ENCODE measurements at regions not wholly inside any gene's neighbourhood (a gene's known extent, or its start where the extent isn't known, plus 50 kb on each side); places are given as distances from the start of the nearest gene placed in this dataset.
"Not testable (repeated sequence)": the region's sequence is repeated elsewhere in the genome, so short reads cannot be mapped to it uniquely, and the experiment has no call there.

DNA sequence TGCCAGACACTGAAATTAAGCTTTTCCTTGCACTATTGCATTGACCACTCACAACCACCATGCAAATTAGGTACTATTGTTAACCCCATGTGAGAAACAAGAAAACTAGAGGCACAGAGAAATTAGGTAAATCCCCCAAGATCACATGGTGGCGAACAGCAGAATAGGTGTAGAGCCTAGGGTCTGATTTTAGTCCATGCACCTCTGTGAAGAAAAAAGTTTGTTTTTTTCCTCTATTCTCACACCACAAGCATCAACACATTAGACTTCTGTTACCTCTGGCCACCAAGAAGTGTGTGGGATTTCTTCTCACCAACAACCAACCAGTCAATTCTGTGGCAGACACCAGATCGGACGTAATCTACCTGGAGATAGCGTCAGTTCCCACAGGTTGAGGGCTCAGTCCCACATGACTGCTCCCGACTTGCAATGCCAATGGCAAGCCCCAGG is 391.9 kb downstream of the COG6 start:
- DNase-seq (ENCODE audit: low spot score), result no peak

DNA sequence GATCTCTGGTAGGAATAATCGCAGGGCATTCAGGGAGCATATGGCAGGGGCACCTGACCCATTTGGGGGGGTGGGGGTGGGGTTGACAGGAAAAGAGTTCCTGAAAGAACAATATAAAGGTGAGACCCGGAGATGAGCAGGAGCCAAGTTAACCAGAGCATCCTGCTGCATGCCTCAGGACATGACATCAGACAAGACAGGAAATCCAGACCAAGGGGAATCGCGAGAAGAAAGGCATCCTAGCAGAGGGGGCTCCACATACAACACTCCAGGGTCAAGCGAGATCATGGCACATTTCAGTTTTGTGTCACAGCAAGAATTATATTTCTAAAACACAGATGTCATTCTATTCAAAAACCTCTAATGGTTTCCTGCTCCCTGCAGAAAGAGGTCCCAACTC is 393.1 kb downstream of the COG6 start:
- no peak for DNase-seq (ENCODE audit: low spot score)

DNA sequence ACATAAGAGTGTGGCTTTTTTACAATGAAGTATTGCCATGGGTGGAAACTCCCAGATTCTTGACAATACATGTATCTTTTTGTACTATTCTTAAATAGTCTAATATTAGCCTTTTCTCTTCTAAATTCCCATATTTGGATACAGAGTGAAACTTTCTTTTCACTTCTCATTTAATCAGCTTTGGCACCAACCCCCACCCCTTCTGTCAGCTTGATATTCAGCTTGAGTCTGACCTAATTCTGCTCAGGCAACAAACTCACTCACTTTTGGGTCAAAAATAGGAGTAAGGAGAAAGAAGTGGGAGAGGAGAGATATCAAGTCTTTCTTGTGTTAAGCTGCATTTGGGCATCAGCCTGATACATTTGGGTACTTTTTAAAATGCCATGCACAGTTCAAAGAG is 397.5 kb downstream of the COG6 start:
- no peak for DNase-seq (ENCODE audit: low spot score)

DNA sequence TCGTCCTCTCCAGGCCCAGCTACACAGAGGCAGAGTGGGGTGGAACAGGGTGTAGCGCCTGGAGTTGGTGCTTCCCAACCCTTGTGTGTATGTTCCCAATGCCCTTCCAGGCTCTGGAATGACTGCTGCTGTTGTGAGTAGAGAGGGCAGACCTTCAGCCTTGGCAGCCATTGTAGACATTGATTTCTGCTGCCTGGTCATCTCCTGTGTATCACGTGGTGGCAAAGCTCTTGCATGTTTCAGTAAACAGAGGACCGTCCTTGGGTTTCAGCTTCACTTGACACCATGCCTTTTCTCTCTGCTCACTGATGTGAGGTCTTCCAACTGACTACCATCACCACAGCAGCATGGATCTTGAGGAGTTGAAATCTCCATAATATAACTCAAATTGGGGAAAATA is 397.9 kb downstream of the COG6 start:
- DNase-seq (ENCODE audit: low spot score), result no peak

DNA sequence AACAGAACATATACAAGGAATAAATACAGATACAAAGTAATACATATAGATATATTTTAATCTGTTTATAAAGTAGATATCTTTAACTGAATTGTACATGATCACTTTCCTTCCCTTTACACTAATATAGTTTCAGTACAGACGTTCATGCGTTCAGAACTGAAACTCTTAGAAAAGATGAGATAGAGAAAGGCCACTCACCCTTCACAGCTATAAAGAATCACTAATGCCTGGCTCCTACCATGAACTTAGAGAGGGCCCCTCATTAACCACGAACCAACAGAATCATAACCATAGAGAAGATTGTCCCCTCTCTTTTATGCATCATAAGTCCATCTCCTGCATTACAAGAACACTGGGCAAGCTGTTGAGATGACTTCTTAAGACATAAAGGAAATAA is 399.0 kb downstream of the COG6 start:
- not testable (repeated sequence) for DNase-seq (ENCODE audit: low spot score)

DNA sequence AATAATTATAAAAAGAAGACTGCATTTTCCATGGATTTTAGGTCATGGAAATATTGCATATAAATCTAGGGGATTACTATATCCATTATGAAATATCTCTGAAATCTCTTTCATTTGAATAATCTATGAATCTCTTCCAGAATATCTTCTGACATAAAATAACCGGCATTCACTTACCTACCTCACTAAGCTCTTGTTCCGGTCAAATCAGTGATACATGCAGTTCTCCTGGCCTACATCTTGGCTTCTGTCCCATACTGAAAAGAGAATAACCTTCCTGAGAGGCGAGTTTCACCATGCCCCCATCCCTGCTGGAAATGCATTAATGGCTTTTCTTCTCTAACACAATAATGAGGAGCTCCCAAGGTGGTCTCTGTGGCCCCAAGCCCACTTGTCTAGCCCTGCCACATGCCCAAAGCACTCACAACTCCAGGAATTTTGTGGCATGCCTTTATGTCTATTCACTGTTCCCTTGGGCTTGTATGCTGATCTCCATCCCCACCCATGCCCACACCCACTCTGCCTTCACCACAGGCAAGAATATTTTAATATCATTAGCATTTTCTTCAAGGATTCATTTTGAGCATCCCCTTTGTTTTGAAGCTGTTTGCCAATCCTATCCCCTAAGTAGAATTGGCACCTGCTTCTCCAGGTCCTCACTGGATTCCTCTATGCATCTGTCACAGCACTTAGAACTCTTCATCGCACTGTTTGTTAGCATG is 401.6 kb downstream of the COG6 start:
- no peak for DNase-seq (ENCODE audit: low spot score)

DNA sequence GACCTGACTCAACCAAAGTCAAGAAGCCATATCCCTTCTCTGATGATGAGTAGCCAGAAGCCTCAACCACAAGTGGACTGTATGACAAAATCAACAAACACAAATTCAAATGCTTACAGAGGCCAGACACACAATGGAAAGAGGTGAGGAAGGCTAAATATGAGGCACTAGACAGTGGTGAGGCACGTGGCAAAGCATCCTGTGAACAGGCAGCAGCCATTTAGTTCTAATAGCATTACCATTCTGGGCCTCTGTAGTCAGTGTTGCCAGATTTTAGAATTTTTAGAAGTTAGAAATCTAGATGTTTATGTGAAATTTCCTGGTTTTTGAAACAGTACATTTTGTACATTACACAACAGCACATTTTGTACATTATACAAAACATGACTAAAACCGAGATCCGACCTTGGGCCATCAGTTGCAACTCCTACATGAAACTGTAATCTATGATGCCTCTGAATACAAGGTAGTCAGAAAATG is 403.3 kb downstream of the COG6 start:
- DNase-seq (ENCODE audit: low spot score), result no peak

DNA sequence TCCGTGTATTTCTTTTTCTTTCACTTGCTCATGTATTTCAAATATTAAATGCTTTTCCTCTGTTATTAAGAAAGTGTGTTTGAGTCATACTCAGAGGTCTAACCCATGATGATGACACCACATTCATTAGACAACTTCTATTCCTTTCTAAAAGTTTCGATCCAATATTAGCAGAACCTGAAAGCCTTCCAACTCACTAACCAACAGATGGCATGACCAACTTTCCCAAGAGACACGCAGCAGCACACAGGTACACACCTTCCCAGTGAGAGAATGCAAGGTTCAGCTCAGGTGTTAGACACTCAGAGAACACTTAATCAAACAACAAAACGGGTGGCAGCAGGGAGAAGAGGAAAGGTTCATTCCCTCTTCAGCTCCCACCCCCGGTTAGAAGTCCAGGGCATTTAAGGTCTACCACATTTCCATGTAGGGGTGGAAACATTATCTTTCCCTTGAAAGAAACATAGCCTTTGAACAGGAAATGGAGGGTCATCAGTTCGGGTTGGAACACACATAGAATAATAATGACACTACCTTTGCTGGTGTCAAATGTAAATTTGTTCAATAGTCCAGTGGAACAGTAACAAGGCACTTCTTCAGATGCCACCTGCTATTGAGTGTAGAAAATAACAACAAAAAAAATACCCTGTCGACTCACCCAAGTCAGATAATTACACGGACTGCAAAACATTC is 404.2 kb downstream of the COG6 start:
- DNase-seq (ENCODE audit: low spot score), result no peak

DNA sequence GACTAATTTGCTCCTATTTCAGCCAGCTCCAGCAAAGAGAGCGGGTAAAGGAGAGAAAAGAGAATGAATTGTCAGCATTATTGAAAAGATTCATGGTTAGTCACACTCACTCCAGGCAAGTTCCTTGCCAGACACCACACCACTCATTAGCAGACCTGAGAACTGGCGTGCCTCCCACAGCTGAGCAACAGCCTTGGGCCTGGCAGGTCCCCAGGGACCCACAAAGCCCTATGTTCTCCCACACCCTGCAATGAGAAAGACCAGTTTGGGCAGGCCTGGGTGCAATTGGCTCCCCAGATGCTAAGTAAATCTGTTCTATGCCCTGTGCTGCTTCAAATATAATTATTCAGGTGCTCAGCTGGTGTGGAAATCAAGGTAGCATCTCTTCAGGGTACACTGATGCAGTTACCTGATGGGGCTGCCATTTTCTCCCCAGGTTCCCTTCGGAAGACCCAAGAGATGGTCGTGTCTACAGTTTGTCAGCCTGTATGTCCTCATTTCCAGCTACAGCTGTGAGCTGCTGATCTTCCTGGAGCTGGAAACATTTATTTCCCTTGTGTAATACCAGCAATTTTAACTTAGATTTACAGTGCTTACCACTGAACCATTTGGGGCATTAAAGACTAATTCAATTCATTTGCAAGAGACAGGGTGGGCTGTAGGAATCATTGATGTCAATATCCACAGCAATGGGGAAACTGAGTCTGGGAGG is 405.0 kb downstream of the COG6 start:
- DNase-seq (ENCODE audit: low spot score), result peak; percentile 71

DNA sequence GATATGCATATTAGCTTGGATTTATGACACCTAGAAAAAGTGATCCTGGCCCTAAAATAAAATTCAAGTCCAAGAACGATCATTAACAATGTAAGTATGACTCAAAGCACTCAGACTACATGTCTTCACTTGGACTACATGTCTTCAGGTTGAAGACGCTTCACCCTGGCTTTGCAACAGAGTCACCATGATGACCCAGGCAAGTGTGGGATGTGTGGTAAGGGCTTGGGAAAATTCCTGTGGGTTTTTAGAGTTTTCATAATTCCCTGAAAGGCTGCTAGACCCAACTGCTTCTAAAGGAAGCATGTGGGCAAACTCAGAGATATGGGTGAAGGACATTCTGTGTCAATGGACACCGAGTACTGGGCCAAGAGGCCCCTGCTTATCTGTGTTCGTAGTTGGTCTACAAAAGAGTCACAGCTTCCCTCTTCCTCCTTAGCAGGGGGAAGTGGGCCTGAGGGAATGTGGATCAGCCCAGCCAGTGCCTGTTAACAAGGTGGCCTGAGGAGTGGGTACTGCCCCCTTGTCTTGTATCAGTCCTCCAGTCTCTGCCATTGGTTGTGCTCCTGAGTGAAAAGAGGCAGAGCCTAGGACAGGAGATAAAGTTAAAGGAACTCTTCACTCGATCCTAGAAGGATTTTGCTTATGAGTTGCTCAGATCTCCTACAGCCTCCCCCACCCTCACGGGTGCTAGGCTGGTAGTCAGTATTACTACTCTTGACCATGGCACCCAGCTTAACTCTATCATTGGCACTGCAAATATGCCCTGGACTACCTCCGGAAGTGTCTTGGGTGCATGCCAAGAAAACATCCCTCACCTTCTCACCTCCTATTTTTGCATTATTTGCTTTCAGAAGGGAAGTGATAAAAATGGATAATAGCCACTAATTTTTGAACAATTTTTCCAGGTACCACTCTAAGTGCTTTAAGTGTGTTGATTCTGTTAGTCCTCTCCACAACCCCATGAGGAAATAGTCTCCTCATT is 406.3 kb downstream of the COG6 start:
- DNase-seq (ENCODE audit: low spot score), result peak; percentile 16

DNA sequence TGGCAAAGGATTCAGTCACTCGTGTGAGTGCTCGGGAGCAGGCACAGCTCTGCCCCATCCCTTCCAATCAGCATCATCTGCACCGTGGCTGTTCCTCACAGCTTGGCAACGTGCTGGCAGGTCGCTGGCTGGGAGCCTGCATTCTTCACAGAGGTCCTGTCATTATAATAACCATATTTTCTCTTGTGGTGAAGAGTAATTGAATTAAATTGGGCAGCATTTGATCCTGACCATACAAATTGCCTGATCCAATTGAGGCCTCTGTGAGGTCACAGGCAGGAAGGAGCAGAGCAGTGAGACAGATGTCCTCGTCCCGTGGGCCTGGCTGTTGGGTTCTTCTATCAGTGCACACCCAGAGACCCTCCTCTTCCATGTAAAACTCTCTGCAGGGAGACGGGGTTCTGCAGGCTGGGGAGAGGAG is 407.8 kb downstream of the COG6 start:
- no peak for DNase-seq (ENCODE audit: low spot score)

DNA sequence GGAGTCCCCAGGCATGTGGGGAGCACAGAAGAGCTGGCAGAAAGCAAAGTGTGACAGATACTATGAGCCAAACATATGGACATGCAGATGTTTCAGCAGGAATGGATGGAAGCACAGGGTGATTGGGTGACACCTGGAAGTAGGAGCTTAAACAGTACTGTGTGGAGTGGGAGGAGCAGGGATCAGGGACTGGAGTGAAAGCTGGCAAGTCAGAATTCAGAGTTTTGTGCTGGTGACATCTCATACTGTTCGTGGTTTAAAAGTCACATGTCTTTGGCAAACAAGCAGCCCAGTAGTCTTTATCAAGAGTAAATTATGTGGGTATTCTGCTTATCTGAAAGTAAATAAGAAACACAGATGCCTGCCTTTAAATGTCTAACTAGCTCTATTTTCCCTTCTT is 408.2 kb downstream of the COG6 start:
- DNase-seq (ENCODE audit: low spot score), result no peak

DNA sequence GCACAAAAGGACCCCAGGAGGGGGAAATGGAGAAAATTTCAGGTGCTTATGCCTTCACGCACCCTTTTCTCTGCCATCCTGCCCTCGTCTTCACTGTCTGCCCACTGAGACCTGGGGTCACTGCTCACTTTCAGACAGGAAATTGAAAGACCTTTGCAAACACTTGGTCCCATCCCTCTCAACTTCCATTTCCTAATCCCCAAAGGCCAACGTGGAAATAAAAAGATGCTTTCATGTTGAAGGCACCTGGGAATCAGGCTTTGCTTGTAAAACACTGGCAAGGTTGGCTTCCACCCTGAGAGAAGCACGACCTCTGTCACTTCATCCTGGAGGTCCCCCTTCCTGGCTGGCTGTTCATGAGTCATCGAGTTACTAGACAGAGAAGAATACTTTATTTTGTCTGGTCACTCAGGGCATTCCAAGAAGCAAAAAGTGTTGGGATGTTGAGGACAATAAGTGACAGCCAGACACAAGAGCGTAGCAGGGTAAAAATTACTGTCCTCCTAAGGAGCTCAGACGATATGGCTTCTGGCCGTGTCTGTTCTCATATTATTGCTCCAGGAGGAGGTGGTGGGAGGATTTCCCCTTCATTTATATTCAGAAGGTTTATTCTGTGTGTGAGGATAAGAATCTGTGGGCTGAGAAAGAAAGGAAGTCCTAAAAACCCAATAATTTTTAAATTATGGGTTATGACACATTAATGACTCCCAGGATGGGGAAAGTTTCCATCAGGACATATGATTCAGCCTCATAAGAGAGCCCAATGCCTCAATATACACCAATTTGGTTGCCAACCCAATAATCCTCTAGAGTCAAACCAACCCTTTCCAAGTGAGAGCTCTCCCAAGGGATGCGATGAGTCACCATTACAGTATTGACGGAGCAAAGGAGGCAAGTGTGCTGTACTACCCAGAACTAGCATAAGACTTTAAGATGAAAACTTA is 409.0 kb downstream of the COG6 start:
- peak; percentile 79 for DNase-seq (ENCODE audit: low spot score)

DNA sequence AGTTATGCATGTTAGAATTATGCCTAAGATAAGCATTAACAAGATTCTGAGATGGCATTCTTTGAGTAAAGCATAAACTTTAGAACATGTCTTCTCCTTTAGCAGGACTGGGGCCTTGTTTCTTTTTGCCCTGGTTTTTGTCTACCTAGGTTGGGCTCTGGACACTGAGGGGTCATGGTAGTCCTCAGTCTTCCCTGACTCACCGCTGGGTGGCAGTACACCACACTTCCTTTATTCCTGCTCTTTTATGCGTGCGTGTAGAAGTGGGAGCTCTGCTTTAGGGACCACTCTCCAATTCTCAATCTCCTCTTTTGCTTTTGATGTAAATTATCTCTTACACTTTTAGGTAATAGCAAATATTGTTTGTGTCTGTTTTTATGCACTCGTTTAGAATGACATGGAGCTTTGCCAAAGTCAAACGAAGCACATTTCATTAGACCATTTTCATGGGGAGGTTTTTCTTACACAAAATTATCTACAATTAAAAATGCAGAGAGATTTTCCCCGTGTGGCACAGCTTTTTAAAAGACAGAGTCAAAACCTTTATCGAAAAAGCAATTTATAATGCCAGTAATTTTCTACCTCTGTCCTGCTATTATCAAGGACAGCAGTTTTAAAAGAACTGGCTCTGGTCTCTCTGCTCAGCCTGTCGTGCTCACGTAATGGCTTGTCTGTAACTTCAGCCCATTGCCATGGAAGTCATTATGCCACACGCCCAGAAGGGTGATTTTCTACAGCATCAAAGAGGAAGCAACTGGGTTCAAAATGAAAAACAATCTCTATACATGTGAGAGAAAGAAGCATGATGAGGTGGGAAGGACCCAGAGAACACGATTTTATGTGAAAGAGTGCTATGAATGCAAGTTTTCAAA is 413.9 kb downstream of the COG6 start:
- DNase-seq (ENCODE audit: low spot score), result peak; percentile 77

DNA sequence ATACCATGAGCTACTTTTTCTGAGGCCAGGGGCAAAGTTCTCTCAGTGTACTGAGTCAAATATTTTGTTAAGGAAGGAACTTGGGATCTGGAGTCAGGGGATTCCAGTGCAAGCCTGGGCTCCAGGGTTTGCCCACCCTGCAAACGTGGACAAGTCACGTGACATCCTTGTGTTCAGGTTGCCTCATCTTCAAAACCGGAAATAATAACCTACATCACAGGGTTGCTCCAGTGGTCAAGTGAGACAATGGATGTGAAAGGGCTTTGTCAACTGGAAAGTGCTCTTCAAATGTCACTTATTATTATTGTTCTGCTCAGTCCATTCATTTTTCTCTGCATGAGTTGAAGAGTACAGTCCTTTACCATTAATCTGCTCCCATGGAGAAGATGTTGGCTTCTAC is 414.9 kb downstream of the COG6 start:
- DNase-seq (ENCODE audit: low spot score), result no peak

DNA sequence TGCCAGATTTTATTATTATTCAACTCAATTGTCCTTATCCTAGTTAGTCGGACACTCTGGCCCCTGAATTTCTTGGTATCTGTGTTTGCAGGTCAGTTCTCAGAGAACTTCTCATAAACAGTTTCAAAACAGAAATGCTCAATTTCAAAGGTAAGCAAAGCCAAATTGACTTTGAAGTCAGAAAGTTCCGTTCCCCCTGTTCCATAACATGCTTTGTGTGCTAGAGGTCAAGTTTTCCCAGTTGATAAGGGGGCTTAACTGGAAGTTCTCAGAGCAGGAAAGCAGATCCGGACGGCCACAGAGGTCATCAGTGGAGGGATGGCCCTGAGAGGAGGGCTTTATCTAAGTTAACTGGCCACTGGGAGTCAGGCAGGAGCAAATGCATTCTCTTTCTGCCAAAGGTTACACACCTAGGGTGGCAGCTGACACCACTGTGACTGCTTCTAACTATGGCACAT is 417.2 kb downstream of the COG6 start:
- DNase-seq (ENCODE audit: low spot score), result no peak

DNA sequence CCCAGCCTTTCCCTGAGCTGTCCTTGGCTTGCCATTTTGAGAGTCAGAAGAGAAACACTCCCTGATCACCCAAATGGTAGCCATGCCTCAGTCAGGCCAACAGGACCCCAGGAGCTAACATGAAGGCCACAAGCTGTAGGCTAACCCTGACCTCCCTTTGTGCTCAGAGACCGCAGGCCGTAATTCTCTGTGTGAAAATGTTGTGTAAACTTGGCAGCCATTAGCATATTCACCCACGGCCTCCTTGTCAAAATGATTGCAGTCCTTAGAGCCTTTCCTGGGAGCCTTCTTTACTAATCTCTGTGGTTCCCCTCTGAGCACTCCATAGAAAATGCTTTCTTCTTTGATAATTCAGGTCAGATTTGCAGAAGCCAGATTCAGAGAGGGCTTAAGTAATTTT is 418.9 kb downstream of the COG6 start:
- no peak for DNase-seq (ENCODE audit: low spot score)

DNA sequence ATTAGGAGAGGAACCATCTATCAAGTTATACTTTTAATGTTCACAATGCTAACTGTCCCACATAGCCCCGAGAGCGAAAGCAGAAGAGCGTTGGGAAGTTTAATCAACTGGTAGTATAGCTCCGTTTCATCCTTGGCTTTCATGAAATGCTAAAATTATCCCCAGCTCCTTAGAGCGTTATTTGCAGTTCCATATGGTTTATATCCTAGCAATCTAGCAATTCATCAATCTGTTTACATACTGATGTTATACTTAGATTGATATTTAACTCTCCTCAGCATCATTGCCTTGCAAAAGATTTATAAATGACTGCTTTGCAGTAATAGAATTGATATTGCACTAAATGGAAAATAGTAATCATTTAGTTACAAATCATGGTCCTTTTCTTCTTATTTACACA is 419.8 kb downstream of the COG6 start:
- no peak for DNase-seq (ENCODE audit: low spot score)

DNA sequence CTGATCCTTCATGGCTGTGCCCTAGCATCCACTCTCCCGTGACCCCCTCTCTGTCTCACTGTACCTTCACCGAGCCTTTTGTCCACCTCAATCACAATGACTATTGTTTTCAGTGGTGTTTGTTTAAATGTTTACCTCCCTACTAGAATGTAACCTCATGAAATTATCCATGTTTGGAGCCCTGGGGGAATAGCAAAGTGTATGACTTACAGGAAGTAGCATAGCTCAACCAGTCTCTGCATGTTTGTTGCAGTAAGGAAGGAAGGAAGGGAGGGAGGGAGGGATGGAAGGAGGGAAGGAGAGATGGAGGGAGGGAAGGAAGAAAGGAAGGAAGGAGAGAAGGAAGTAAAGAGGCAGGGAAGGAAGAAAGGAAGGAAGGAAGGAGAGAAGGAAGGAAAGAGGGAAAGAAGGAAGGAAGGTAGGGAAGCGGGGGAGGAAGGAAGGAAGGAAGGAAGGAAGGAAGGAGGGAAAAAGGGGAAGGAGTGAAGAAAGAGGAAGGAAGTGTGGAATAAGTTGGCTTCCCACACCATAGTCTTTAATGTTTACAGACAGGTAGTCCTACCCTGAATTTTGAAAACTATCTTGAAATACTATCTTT is 421.4 kb downstream of the COG6 start:
- DNase-seq (ENCODE audit: low spot score), result no peak

Data from GM03348 (cell line).